ENCODE measurements at regions not wholly inside any gene's neighbourhood (a gene's known extent, or its start where the extent isn't known, plus 50 kb on each side); places are given as distances from the start of the nearest gene placed in this dataset.
"Not testable (repeated sequence)": the region's sequence is repeated elsewhere in the genome, so short reads cannot be mapped to it uniquely, and the experiment has no call there.

- POLR2A ChIA-PET = no interaction called here
- intact Hi-C loops (cut with micrococcal nuclease) = no loop called here
Observed at GRCh38 chr9:87406543-87407166, 91.0 kb upstream of the DAPK1 start.

GRCh38 chr9:87410047-87411005 lies 87.3 kb upstream of the DAPK1 start:
- H3K27ac ChIP-seq (ENCODE audit: insufficient read depth, low read depth, low read length); dilution Hi-C loops (cut with MboI; ENCODE audit: extremely low pct_ligation_motif_present, low sequenced_read_pairs); BruUV-seq (replicated peaks); H2AFZ ChIP-seq (ENCODE audit: low read depth, low read length); H3K9ac ChIP-seq (replicated peaks; ENCODE audit: extremely low read depth, insufficient read depth, low read length); H3K9me1 ChIP-seq (replicated peaks; ENCODE audit: control insufficient read depth, extremely low read depth, insufficient read depth, low read length); H3K4me3 ChIP-seq (replicated peaks in 1 of 3; ENCODE audit: insufficient read depth in 1 of 3, low read depth in 1 of 3, low read length in 3 of 3); H3K4me2 ChIP-seq (ENCODE audit: insufficient read depth, low read length); H4K20me1 ChIP-seq (replicated peaks; ENCODE audit: control insufficient read depth, extremely low read depth, insufficient read depth, low read length); FAIRE-seq; H3K27me3 ChIP-seq (ENCODE audit: control insufficient read depth in 2 of 2, insufficient read depth in 2 of 2, low read length in 2 of 2); H3K4me1 ChIP-seq (ENCODE audit: control insufficient read depth, extremely low read depth, insufficient read depth, low read length); CTCF ChIA-PET; H3K9me3 ChIP-seq (replicated peaks; ENCODE audit: control insufficient read depth, insufficient read depth, low read length); H3K36me3 ChIP-seq (ENCODE audit: control insufficient read depth in 2 of 2, extremely low read depth in 1 of 2, insufficient read depth in 2 of 2, low read length in 2 of 2); intact Hi-C loops (cut with micrococcal nuclease); POLR2A ChIA-PET; H3K79me2 ChIP-seq (ENCODE audit: control insufficient read depth, insufficient read depth, low read length): not testable (repeated sequence)
- DNase-seq (ENCODE audit: low read depth, low spot score) = peak; percentile 40

More at GRCh38 chr9:87406543-87407166, 91.0 kb upstream of the DAPK1 start:
- no peaks in the 10 kb centered on the region for H3K79me2 ChIP-seq (ENCODE audit: control insufficient read depth, insufficient read depth, low read length)
- H3K4me2 ChIP-seq (ENCODE audit: insufficient read depth, low read length) = no peak overlapping the region
- dilution Hi-C loops (cut with MboI; ENCODE audit: extremely low pct_ligation_motif_present, low sequenced_read_pairs) = no loop called here
- no peak for FAIRE-seq
- H3K4me1 ChIP-seq (ENCODE audit: control insufficient read depth, extremely low read depth, insufficient read depth, low read length) = no peaks in the 10 kb centered on the region
- H3K4me3 ChIP-seq (replicated peaks in 1 of 3; ENCODE audit: insufficient read depth in 1 of 3, low read depth in 1 of 3, low read length in 3 of 3) = no peak overlapping the region
- H4K20me1 ChIP-seq (replicated peaks; ENCODE audit: control insufficient read depth, extremely low read depth, insufficient read depth, low read length) = no peaks in the 10 kb centered on the region
- no TSS peak for BruUV-seq (replicated peaks)
- no peak overlapping the region for H3K27ac ChIP-seq (ENCODE audit: insufficient read depth, low read depth, low read length)
- no peak for DNase-seq (ENCODE audit: low read depth, low spot score)
- no peaks in the 10 kb centered on the region for H3K36me3 ChIP-seq (ENCODE audit: control insufficient read depth in 2 of 2, extremely low read depth in 1 of 2, insufficient read depth in 2 of 2, low read length in 2 of 2)
- no peak overlapping the region for H3K9ac ChIP-seq (replicated peaks; ENCODE audit: extremely low read depth, insufficient read depth, low read length)
- H2AFZ ChIP-seq (ENCODE audit: low read depth, low read length) = no peak overlapping the region
- H3K9me1 ChIP-seq (replicated peaks; ENCODE audit: control insufficient read depth, extremely low read depth, insufficient read depth, low read length) = no peaks in the 10 kb centered on the region
- H3K27me3 ChIP-seq (ENCODE audit: control insufficient read depth in 2 of 2, insufficient read depth in 2 of 2, low read length in 2 of 2) = peaks cover 0 to 5% of the 10 kb centered on the region in 2 experiments
- no peak for TF ChIP-seq POLR2A (IDR thresholded peaks at IDR 0.05; ENCODE audit: low read depth, low read length)
- no peak for TF ChIP-seq GATA2 (IDR thresholded peaks at IDR 0.05; ENCODE audit: insufficient read depth, insufficient read length, low read depth, low read length)
- TF ChIP-seq EZH2 (IDR thresholded peaks at IDR 0.05; ENCODE audit: borderline replicate concordance, low read depth, low read length, severe bottlenecking) = no peak
- no peak for TF ChIP-seq POLR2AphosphoS5 (IDR thresholded peaks at IDR 0.05; ENCODE audit: insufficient read depth, low read depth, low read length)
- TF ChIP-seq CTCF (IDR thresholded peaks at IDR 0.05; ENCODE audit: extremely low read depth in 1 of 2, insufficient read depth in 1 of 2, low read depth in 1 of 2, low read length in 2 of 2) = no peak
- no peak for TF ChIP-seq MAX (IDR thresholded peaks at IDR 0.05; ENCODE audit: insufficient read depth, insufficient read length)
- TF ChIP-seq MYC (IDR thresholded peaks at IDR 0.05; ENCODE audit: low read depth, low read length) = no peak
- no peak for TF ChIP-seq JUN (IDR thresholded peaks at IDR 0.05; ENCODE audit: borderline replicate concordance, insufficient read depth, insufficient read length, low read depth)
- TF ChIP-seq FOS (IDR thresholded peaks at IDR 0.05; ENCODE audit: borderline replicate concordance, insufficient read depth, low read length) = no peak
- CTCF ChIA-PET = no interaction called here
- H3K9me3 ChIP-seq (replicated peaks; ENCODE audit: control insufficient read depth, insufficient read depth, low read length) = no peaks in the 10 kb centered on the region

Measured in endothelial cell of umbilical vein (primary cell).